ENCODE measurements at regions not wholly inside any gene's neighbourhood (a gene's known extent, or its start where the extent isn't known, plus 50 kb on each side); places are given as distances from the start of the nearest gene placed in this dataset.

- TF ChIP-seq CTCF (conservative IDR thresholded peaks at IDR 0.05; ENCODE audit: low read length) (no peak), EZH2phosphoT487 (IDR thresholded peaks at IDR 0.05; ENCODE audit: borderline replicate concordance, low read depth, low read length) (no peak)
These were observed 120.5 kb downstream of the MAGEC2 start for GRCh38 chrX:142084611-142085010.
